ENCODE measurements at regions not wholly inside any gene's neighbourhood (a gene's known extent, or its start where the extent isn't known, plus 50 kb on each side); places are given as distances from the start of the nearest gene placed in this dataset.

DNA sequence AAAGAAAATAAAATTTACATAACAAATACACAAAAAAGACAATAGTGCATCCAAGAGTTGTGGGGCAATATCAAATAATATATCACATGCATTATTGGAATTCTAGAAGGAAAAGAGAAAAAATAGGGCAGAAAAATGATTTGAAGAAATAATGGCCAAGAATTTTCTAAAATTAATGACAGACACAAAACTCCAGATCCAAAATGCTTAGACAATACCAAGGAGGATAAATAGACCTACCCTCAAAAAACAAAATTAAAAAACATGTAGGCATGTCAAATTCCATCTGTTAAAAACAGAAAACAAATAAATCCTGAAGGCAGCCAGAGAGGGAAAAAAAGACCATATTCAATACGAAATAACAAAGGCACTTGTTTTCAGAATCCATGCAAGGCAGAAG is 191.5 kb upstream of the ZNF536 start:
- TF ChIP-seq, protein P1, sequence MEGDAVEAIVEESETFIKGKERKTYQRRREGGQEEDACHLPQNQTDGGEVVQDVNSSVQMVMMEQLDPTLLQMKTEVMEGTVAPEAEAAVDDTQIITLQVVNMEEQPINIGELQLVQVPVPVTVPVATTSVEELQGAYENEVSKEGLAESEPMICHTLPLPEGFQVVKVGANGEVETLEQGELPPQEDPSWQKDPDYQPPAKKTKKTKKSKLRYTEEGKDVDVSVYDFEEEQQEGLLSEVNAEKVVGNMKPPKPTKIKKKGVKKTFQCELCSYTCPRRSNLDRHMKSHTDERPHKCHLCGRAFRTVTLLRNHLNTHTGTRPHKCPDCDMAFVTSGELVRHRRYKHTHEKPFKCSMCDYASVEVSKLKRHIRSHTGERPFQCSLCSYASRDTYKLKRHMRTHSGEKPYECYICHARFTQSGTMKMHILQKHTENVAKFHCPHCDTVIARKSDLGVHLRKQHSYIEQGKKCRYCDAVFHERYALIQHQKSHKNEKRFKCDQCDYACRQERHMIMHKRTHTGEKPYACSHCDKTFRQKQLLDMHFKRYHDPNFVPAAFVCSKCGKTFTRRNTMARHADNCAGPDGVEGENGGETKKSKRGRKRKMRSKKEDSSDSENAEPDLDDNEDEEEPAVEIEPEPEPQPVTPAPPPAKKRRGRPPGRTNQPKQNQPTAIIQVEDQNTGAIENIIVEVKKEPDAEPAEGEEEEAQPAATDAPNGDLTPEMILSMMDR (IDR thresholded peaks at IDR 0.05; ENCODE audit: low read depth, low read length), result no peak
- TF ChIP-seq EZH2phosphoT487 (IDR thresholded peaks at IDR 0.05; ENCODE audit: low read depth), result no peak

All from OCI-LY3 (cell line).